Osteocyte (in vitro differentiated cells): ENCODE measurements at regions not wholly inside any gene's neighbourhood (a gene's known extent, or its start where the extent isn't known, plus 50 kb on each side); places are given as distances from the start of the nearest gene placed in this dataset.
A peak's percentile ranks its signal among the peaks of the same experiment; 100 is the strongest.

Source experiments
- DNase-seq: peaks from one replicate; pipeline ENCODE4 v3.0.0; 2021; ENCODE audit warnings: mixed read lengths; ENCODE audit not compliant: unreplicated experiment; ENCODE audit errors: extremely low spot score
- H3K27ac Mint-ChIP-seq: one replicate; pipeline ENCODE4 v1.8.0; 2021; ENCODE audit warnings: mild to moderate bottlenecking, mixed read lengths; ENCODE audit not compliant: unreplicated experiment
- H3K27me3 Mint-ChIP-seq: one replicate; pipeline ENCODE4 v1.8.0; 2021; ENCODE audit warnings: mixed read lengths; ENCODE audit not compliant: unreplicated experiment
- H3K36me3 Mint-ChIP-seq: one replicate; pipeline ENCODE4 v1.8.0; 2021; ENCODE audit warnings: mixed read lengths; ENCODE audit not compliant: unreplicated experiment
- H3K4me1 Mint-ChIP-seq: one replicate; pipeline ENCODE4 v1.8.0; 2021; ENCODE audit warnings: mixed read lengths; ENCODE audit not compliant: unreplicated experiment
- H3K4me3 Mint-ChIP-seq: one replicate; pipeline ENCODE4 v1.8.0; 2021; ENCODE audit warnings: mild to moderate bottlenecking, moderate library complexity, mixed read lengths; ENCODE audit not compliant: unreplicated experiment
- H3K9me3 Mint-ChIP-seq: one replicate; pipeline ENCODE4 v1.8.0; 2021; ENCODE audit warnings: mixed read lengths; ENCODE audit not compliant: unreplicated experiment
- TF ChIP-seq, protein P1 (sequence below): fragments of 200-600 bp; sonication (generic); IDR thresholded peaks from 2 replicates; pipeline ENCODE4 v1.5.0; 2021; ENCODE audit warnings: antibody characterized with exemption, mild to moderate bottlenecking, moderate library complexity

- TF ChIP-seq, protein P1, sequence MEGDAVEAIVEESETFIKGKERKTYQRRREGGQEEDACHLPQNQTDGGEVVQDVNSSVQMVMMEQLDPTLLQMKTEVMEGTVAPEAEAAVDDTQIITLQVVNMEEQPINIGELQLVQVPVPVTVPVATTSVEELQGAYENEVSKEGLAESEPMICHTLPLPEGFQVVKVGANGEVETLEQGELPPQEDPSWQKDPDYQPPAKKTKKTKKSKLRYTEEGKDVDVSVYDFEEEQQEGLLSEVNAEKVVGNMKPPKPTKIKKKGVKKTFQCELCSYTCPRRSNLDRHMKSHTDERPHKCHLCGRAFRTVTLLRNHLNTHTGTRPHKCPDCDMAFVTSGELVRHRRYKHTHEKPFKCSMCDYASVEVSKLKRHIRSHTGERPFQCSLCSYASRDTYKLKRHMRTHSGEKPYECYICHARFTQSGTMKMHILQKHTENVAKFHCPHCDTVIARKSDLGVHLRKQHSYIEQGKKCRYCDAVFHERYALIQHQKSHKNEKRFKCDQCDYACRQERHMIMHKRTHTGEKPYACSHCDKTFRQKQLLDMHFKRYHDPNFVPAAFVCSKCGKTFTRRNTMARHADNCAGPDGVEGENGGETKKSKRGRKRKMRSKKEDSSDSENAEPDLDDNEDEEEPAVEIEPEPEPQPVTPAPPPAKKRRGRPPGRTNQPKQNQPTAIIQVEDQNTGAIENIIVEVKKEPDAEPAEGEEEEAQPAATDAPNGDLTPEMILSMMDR = no peak
- Mint-ChIP-seq H3K9me3 (no peaks in the 10 kb centered on the region), H3K27ac (no peak overlapping the region), H3K27me3 (no peaks in the 10 kb centered on the region), H3K36me3 (no peaks in the 10 kb centered on the region), H3K4me1 (no peaks in the 10 kb centered on the region), H3K4me3 (no peak overlapping the region)
- DNase-seq = no peak
These were observed 140.0 kb upstream of the NABP1 start for GRCh38 chr2:191537921-191538320.

- TF ChIP-seq, protein P1 = no peak
- Mint-ChIP-seq H3K9me3 (no peaks in the 10 kb centered on the region), H3K27ac (no peak overlapping the region), H3K27me3 (no peaks in the 10 kb centered on the region), H3K4me1 (peaks cover 2% of the 10 kb centered on the region), H3K36me3 (no peaks in the 10 kb centered on the region), H3K4me3 (no peak overlapping the region)
- DNase-seq = no peak
These were observed 139.5 kb upstream of the NABP1 start for GRCh38 chr2:191538334-191538903.

DNA sequence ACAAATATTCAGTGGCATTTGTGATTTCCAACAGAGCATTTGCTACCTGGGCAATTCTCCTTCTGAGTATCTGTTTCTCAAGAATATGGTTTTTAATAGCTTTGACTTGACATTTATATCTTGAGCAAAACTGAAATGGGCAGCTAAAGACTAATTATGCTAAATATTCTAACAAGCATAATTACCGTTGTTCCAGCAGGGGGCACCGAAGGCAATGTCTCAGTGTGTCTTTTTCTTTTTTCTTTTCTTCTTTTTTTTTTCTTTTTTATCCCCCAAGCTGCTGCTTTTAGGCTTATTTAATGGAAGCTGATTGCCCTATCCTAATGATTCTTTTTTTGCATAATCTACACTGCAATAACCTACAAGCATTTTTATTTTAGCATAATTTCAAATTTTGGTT lies 138.9 kb upstream of the NABP1 start:
- TF ChIP-seq, protein P1 = peak; percentile 64
- no peak for DNase-seq
- Mint-ChIP-seq H3K27ac (no peak overlapping the region), H3K4me1 (peaks cover 8% of the 10 kb centered on the region), H3K9me3 (no peaks in the 10 kb centered on the region), H3K27me3 (no peaks in the 10 kb centered on the region), H3K4me3 (no peak overlapping the region), H3K36me3 (no peaks in the 10 kb centered on the region)

GRCh38 chr2:191540681-191541080 lies 137.3 kb upstream of the NABP1 start:
- TF ChIP-seq, protein P1 = no peak
- no peak overlapping the region for H3K4me3 Mint-ChIP-seq
- H3K27me3 Mint-ChIP-seq = no peaks in the 10 kb centered on the region
- H3K4me1 Mint-ChIP-seq = peaks cover 12% of the 10 kb centered on the region
- H3K9me3 Mint-ChIP-seq = no peaks in the 10 kb centered on the region
- no peak overlapping the region for H3K27ac Mint-ChIP-seq
- no peaks in the 10 kb centered on the region for H3K36me3 Mint-ChIP-seq
- DNase-seq = no peak

GRCh38 chr2:191543708-191544107 lies 134.2 kb upstream of the NABP1 start:
- Mint-ChIP-seq H3K9me3 (no peaks in the 10 kb centered on the region), H3K36me3 (no peaks in the 10 kb centered on the region), H3K4me3 (no peak overlapping the region), H3K27ac (peak overlapping the region; percentile 2), H3K4me1 (peaks cover 12% of the 10 kb centered on the region), H3K27me3 (no peaks in the 10 kb centered on the region)
- TF ChIP-seq, protein P1 = no peak
- no peak for DNase-seq
